ENCODE measurements at regions not wholly inside any gene's neighbourhood (a gene's known extent, or its start where the extent isn't known, plus 50 kb on each side); places are given as distances from the start of the nearest gene placed in this dataset.

DNA sequence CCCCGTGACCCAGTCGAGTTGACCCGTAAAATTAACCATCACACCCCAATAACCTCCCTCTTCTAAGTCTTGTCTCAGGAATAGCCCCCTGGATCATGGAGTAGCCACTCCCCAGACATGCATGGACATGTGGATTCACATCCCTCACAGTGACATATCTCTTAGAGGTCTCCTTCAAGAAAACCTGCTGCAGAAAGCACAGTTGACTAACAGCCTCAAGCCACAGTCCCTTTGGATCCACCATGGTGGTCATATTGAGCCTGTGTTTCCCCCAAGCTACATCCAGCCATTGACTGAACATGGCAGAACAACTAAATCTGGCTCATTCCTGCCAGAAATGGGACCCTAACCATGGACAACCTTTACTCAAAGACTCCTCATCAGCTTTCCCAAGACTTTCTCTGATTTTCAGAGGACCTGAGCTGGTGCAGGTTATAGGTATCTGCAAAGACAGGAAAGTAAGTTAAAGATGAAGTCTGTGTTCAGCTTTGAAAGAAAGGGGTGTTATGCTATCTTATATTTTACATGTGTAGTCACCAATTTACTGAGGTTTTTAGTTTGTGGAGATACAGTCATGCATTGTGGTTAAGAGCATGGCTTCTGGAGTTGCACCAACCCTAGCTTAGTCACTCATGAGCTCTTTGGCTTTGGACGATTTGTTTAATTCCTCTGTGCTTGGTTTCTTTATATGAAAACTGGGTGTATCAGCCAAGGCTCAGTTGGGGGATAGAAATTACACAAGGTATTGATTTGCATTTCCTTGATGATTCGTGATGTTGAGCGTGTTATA, 219.1 kb downstream of the MYLK4 start:
- DNase-seq (ENCODE audit: low read depth, low spot score): peak; percentile 94
- no peak overlapping the region for H3K4me3 ChIP-seq (ENCODE audit: low read depth, low read length)
- TF ChIP-seq, protein P1, sequence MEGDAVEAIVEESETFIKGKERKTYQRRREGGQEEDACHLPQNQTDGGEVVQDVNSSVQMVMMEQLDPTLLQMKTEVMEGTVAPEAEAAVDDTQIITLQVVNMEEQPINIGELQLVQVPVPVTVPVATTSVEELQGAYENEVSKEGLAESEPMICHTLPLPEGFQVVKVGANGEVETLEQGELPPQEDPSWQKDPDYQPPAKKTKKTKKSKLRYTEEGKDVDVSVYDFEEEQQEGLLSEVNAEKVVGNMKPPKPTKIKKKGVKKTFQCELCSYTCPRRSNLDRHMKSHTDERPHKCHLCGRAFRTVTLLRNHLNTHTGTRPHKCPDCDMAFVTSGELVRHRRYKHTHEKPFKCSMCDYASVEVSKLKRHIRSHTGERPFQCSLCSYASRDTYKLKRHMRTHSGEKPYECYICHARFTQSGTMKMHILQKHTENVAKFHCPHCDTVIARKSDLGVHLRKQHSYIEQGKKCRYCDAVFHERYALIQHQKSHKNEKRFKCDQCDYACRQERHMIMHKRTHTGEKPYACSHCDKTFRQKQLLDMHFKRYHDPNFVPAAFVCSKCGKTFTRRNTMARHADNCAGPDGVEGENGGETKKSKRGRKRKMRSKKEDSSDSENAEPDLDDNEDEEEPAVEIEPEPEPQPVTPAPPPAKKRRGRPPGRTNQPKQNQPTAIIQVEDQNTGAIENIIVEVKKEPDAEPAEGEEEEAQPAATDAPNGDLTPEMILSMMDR (IDR thresholded peaks at IDR 0.05; ENCODE audit: low read depth, low read length): no peak
- in situ Hi-C loops (cut with HindIII; ENCODE audit: low sequenced_read_pairs): no loop called here

DNA sequence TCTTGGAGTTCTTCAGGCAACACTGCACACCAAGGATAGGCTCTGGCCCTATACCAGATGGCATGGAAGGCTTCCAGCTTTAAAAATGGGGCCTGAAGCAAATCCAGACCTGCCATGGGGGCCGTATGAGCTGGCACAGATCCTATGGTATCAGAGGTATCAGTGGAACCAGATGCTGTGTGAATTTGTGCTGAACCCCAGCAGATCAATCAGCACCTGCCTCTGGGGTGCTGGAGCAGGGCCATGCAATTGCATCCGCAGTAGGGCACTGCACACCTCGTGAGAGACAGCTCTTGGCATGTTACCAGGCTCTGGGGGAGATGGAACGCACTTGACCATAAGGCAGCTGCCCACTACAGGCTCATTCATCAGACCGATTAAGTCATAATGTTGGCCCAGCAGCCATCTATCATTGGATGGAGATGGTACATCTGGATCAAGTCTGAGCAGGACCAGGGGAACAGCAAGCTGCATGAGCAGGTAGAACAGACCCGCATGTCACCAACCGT, 221.5 kb downstream of the MYLK4 start:
- no peak overlapping the region for H3K4me3 ChIP-seq (ENCODE audit: low read depth, low read length)
- TF ChIP-seq, protein P1 (IDR thresholded peaks at IDR 0.05; ENCODE audit: low read depth, low read length): no peak
- in situ Hi-C loops (cut with HindIII; ENCODE audit: low sequenced_read_pairs): no loop called here
- no peak for DNase-seq (ENCODE audit: low read depth, low spot score)

DNA sequence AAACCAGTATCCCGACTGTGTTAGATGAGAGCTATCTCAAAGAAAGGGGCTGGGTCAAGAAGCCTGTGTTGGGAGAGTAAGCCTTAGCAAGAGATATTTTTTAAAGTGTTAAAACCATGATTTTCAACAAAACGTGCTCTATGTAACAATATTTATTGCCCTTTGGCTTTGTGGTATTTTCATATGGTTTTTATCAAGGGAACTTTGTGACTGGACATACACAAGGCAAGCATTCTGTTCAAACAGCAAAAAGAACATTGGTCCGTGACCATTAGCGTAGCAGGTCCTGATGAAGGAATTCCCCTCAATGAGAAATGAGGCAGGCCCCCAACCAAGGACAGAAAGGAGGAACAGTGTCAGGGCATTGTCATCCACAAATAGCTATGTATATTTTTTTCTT, 222.6 kb downstream of the MYLK4 start:
- in situ Hi-C loops (cut with HindIII; ENCODE audit: low sequenced_read_pairs): no loop called here

DNA sequence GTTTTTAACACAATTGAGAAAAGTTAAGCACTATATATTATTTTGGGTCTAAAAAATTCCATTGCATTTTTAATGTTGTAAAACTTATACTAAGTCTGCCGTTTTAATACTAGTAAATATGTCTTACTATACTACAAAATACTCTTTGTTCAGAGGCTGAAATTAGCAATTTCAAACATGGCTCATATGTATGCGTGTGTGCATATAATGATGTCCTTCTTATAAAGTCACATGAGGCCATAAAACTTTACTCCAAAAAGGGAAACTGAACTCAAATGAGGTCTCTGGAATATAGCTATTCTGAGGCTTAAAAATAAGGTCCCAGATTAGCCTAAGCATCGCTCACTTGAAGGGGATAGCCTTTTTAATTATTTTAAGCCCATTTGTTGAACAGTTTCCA, 224.0 kb downstream of the MYLK4 start:
- TF ChIP-seq, protein P1 (IDR thresholded peaks at IDR 0.05; ENCODE audit: low read depth, low read length): no peak
- in situ Hi-C loops (cut with HindIII; ENCODE audit: low sequenced_read_pairs): no loop called here
- H3K4me3 ChIP-seq (ENCODE audit: low read depth, low read length): no peak overlapping the region
- no peak for DNase-seq (ENCODE audit: low read depth, low spot score)

More for the DNA sequence above, 222.6 kb downstream of the MYLK4 start:
- no peak overlapping the region for H3K4me3 ChIP-seq (ENCODE audit: low read depth, low read length)
- DNase-seq (ENCODE audit: low read depth, low spot score): no peak
- TF ChIP-seq, protein P1 (IDR thresholded peaks at IDR 0.05; ENCODE audit: low read depth, low read length): no peak

DNA sequence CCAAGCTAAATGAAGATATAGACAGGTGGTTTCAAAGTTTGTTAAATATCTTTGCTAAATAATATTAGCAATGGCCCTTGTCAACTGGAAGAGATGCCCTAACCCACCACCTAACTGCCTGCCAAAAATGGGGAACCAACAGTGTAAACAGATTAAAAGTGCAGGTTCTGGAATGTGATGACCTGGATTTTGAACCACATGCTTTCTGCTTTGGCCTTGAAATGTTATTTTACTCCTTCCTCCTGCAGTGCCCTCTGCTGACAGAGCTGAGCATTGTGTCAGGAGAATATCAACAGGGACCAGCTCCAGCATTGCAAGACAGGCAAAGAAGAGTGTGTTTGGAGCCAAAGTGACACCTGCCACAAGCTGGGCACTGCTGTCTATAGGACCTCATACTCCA, 226.6 kb downstream of the MYLK4 start:
- in situ Hi-C loops (cut with HindIII; ENCODE audit: low sequenced_read_pairs): no loop called here
- no peak overlapping the region for H3K4me3 ChIP-seq (ENCODE audit: low read depth, low read length)
- TF ChIP-seq, protein P1 (IDR thresholded peaks at IDR 0.05; ENCODE audit: low read depth, low read length): peak; percentile 24
- no peak for DNase-seq (ENCODE audit: low read depth, low spot score)

DNA sequence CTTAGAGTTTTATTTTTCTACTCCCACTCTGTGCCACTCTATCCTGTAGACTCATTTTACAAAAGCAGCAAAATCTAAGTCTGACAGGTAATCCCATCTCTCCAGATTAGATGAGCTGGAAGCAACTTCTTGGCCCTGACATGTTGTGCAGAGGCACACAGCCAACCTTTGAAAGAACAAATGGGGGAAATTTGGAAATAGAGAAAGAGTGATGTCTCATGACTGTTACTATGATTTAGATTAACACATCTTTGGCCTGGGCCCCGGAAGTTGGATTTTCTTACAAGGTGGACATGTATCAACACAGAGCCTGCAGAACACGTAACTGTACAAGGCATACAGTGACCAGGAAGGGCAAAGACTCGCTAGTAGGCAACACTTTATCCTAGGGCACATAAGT, 227.7 kb downstream of the MYLK4 start:
- no peak overlapping the region for H3K4me3 ChIP-seq (ENCODE audit: low read depth, low read length)
- in situ Hi-C loops (cut with HindIII; ENCODE audit: low sequenced_read_pairs): no loop called here
- TF ChIP-seq, protein P1 (IDR thresholded peaks at IDR 0.05; ENCODE audit: low read depth, low read length): no peak
- DNase-seq (ENCODE audit: low read depth, low spot score): no peak
